ENCODE measurements at regions not wholly inside any gene's neighbourhood (a gene's known extent, or its start where the extent isn't known, plus 50 kb on each side); places are given as distances from the start of the nearest gene placed in this dataset.

GRCh38 chr20:24877652-24878051 lies 71.4 kb upstream of the CST7 start:
- no peak for DNase-seq

DNA sequence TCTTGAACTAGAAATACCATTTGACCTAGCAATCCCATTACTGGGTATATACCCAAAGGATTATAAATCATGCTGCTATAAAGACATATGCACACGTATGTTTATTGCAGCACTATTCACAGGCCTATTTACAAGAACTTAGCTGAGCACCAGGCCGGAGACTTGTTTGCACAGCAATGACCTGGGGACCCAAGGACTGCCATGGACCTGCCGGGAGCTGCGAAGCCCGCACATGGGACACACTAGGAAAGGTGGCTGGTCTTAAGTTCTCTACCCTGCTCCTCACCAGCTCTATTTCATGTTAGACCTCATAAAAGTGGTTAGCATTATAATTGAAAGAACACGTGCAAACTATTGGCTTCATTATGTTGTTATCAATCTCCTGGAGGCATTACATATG lies 70.4 kb upstream of the CST7 start:
- no peak for DNase-seq

DNA sequence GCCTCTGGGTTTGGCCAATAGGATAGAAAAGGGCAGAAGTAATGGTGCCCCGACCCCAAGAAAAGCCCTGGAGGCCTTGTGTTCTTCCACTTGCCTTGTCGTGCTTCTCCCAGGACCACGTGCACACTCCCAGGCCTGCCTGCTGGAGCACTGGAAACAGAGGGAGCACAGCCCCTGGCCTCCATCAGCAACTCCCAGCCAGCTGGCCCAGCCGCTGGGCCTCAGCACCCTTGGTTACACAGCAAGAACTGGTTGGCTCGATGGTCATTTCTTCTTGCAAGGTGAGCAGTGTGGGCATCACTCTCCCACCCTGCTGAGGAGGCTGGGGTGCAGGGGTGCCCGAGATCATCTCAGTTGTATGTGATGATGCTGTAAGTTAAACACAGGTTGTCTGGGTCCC lies 69.2 kb upstream of the CST7 start:
- DNase-seq: no peak

- DNase-seq: no peak
Measured at GRCh38 chr20:24880356-24880755, 68.7 kb upstream of the CST7 start.

DNA sequence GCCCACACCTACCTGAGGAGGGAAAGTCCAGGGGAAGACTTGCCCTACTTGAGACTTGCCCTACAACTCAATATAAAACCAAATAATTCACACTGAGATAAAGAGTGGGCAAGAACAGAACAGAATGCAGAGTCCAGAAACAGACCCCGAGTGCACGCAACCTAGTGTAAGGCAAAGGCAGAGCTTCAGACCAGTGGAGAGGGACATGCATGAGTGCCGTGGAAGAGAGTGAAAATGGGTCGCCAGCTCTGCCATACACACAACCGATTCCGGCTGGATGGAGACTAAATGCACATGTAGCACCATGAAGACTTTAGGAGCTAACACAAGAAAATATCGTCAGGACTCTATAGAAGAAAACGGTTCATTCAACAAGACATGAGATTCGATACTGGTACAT lies 58.8 kb upstream of the CST7 start:
- no peak for DNase-seq

- DNase-seq: no peak
Measured at GRCh38 chr20:24891546-24892393, 57.3 kb upstream of the CST7 start.

GRCh38 chr20:24892522-24892921 lies 56.5 kb upstream of the CST7 start:
- DNase-seq: no peak

- DNase-seq: no peak
Measured at GRCh38 chr20:24892931-24893330, 56.1 kb upstream of the CST7 start.

GRCh38 chr20:24894488-24894887 lies 54.6 kb upstream of the CST7 start:
- DNase-seq: no peak

DNA sequence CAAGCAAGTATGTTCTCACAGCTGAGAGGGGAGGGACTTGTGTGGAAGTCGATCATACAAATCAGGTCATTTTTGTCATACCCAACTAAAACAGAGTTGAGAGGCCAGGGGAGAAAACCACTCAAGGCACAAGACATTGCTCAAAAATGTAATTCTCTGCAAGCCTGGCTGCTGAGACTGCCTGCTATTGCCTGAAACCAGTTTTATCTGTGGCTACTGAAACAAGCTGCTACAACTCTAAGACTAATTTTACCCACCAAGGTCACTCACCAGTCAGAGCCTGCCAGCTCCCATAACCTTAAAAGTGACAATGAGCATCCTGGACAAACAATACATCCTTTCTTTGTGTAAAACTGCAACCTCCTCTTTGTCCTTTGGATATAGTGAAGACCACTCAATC lies 54.1 kb upstream of the CST7 start:
- DNase-seq: no peak

GRCh38 chr20:24895431-24895830 lies 53.6 kb upstream of the CST7 start:
- no peak for DNase-seq

- DNase-seq: no peak
Measured at GRCh38 chr20:24895898-24896658, 53.0 kb upstream of the CST7 start.

- DNase-seq: no peak
Measured at GRCh38 chr20:24896984-24897383, 52.1 kb upstream of the CST7 start.

DNA sequence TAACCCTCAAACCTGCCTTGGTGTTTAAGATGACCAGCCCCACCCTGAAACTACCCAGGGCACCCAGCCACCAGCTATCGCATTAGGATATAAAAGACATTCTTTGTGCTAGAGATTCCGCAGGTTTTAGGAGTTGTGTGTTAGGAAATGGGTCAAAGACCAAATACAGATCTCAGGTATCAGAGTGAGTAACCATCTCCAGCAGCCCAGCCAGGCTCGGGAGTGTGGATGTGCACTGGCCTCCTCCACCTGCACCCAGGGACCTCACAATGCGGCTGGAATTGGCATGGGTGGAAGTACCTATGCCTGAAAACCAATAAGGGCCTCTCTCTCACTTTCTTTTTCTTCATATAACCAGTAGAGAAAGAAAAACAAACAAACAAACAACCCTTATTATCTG lies 51.1 kb upstream of the CST7 start:
- DNase-seq: no peak

DNA sequence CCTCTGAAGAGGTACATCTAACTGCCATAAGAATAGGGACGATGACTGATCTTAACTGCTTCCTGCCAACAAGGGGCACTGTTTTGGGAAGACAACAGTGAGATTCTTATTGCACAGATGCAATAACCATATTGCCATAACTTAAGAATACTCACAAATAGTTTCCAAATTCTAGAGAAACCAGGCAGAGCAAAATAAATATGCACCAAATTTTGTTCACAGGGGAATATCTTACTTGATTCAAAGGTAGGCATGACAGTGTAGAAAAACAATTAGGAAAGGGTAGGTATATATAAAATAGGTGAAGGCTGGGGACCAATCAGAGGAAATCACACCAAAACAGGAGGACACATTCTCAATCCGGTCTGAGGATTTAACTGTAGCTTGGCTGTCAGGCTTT lies 49.9 kb upstream of the CST7 start:
- no peak for DNase-seq

All from left hindlimb (tissue), 1 donor.